Endothelial cell of umbilical vein (primary cell): ENCODE measurements at regions not wholly inside any gene's neighbourhood (a gene's known extent, or its start where the extent isn't known, plus 50 kb on each side); places are given as distances from the start of the nearest gene placed in this dataset.

Source experiments
- BruUV-seq: library from RNA; stranded (reverse); fragments of 400-500 nt; replicated peaks from 2 replicates; lab custom pipeline; 2021; lab: Mats Ljungman, UMichigan
- CTCF ChIA-PET: fragments of 300-600, 350-600 bp; sonication (Branson Sonifier 250); formaldehyde crosslinking; loops from one replicate; lab custom pipeline; 2021; ENCODE audit warnings: antibody characterized with exemption, inconsistent platforms; lab: Charles Lee
- POLR2A ChIA-PET: fragments of 300-600, 350-600 bp; sonication (Branson Sonifier 250); formaldehyde crosslinking; loops from one replicate; lab custom pipeline; 2021; ENCODE audit warnings: antibody characterized with exemption, inconsistent platforms; lab: Charles Lee
- DNase-seq: peaks from one replicate; pipeline ENCODE4 v3.0.0-alpha.2; 2011; ENCODE audit warnings: low read depth, low spot score
- FAIRE-seq: peaks from 2 replicates; lab custom pipeline; 2011; peaks lifted over from hg19 to GRCh38; lab: Jason Lieb, UNC
- H2AFZ ChIP-seq: 2 replicates; pipeline ENCODE4 v1.6.0; 2012; ENCODE audit warnings: low read depth, low read length, control low read depth, inconsistent platforms
- H3K27ac ChIP-seq: 2 replicates; pipeline ENCODE4 v1.5.1; 2011; ENCODE audit warnings: low read depth, mild to moderate bottlenecking, control low read depth, low read length, moderate library complexity; ENCODE audit not compliant: insufficient read depth
- H3K27me3 ChIP-seq, 2 experiments: 2 replicates each; pipeline versions ENCODE4 v1.6.0 to v1.6.1; 2011; ENCODE audit warnings: low read length in 2 of 2, mixed read lengths in 1 of 2; ENCODE audit not compliant: control insufficient read depth in 2 of 2, insufficient read depth in 2 of 2
- H3K36me3 ChIP-seq, 2 experiments: 2 replicates in 1 of 2; 3 replicates in 1 of 2; pipeline ENCODE4 v1.5.1; 2011; ENCODE audit warnings: low read length in 2 of 2, mild to moderate bottlenecking in 1 of 2, moderate library complexity in 1 of 2; ENCODE audit not compliant: control insufficient read depth in 2 of 2, insufficient read depth in 2 of 2; ENCODE audit errors: extremely low read depth in 1 of 2
- H3K4me1 ChIP-seq: 3 replicates; pipeline ENCODE4 v1.5.1; 2011; ENCODE audit warnings: mild to moderate bottlenecking, low read length; ENCODE audit not compliant: control insufficient read depth, insufficient read depth; ENCODE audit errors: extremely low read depth
- H3K4me2 ChIP-seq: 2 replicates; pipeline ENCODE4 v1.6.1; 2011; ENCODE audit warnings: low read length, control low read depth, mixed read lengths; ENCODE audit not compliant: insufficient read depth
- H3K4me3 ChIP-seq, 3 experiments: fragments of 200-600 bp in 1 of 3; sonication (generic), shearing (Covaris generic) in 1 of 3; replicated peaks in 1 of 3; 2 replicates each; pipeline ENCODE4 v1.5.1; 2011 to 2016; ENCODE audit warnings: control low read depth in 3 of 3, low read length in 3 of 3, mild to moderate bottlenecking in 2 of 3, inconsistent platforms in 1 of 3, low read depth in 1 of 3, moderate library complexity in 1 of 3; ENCODE audit not compliant: insufficient read depth in 1 of 3
- H3K79me2 ChIP-seq: 2 replicates; pipeline ENCODE4 v1.6.0; 2012; ENCODE audit warnings: low read length, inconsistent platforms; ENCODE audit not compliant: control insufficient read depth, insufficient read depth
- H3K9ac ChIP-seq: replicated peaks from 2 replicates; pipeline ENCODE3; 2011; ENCODE audit warnings: low read length, control low read depth; ENCODE audit not compliant: insufficient read depth; ENCODE audit errors: extremely low read depth
- H3K9me1 ChIP-seq: replicated peaks from 3 replicates; pipeline ENCODE4 v1.6.0; 2011; ENCODE audit warnings: mild to moderate bottlenecking, low read length; ENCODE audit not compliant: control insufficient read depth, insufficient read depth; ENCODE audit errors: extremely low read depth
- H3K9me3 ChIP-seq: replicated peaks from 2 replicates; pipeline ENCODE4 v1.5.1; 2012; ENCODE audit warnings: low read length, inconsistent platforms; ENCODE audit not compliant: control insufficient read depth, insufficient read depth
- H4K20me1 ChIP-seq: replicated peaks from 2 replicates; pipeline ENCODE3; 2011; ENCODE audit warnings: mild to moderate bottlenecking, low read length; ENCODE audit not compliant: control insufficient read depth, insufficient read depth; ENCODE audit errors: extremely low read depth
- EZH2 ChIP-seq: IDR thresholded peaks from 2 replicates; pipeline ENCODE4 v1.6.1; 2012; ENCODE audit warnings: borderline replicate concordance, low read depth, mild to moderate bottlenecking, moderate library complexity, low read length, inconsistent platforms; ENCODE audit not compliant: severe bottlenecking
- FOS ChIP-seq: IDR thresholded peaks from 2 replicates; pipeline ENCODE4 v1.6.1; 2011; ENCODE audit warnings: mild to moderate bottlenecking, low read length, moderate library complexity, borderline replicate concordance; ENCODE audit not compliant: insufficient read depth
- GATA2 ChIP-seq: IDR thresholded peaks from 2 replicates; pipeline ENCODE4 v1.7.0; 2011; ENCODE audit warnings: low read depth, mild to moderate bottlenecking, moderate library complexity, mixed read lengths, low read length; ENCODE audit not compliant: insufficient read length, insufficient read depth
- JUN ChIP-seq: IDR thresholded peaks from 2 replicates; pipeline ENCODE4 v1.6.1; 2011; ENCODE audit warnings: borderline replicate concordance, low read depth; ENCODE audit not compliant: insufficient read length, insufficient read depth
- MYC ChIP-seq: IDR thresholded peaks from one replicate; pipeline ENCODE4 v1.6.1; 2011; ENCODE audit warnings: mild to moderate bottlenecking, low read depth, low read length
- POLR2A ChIP-seq: IDR thresholded peaks from 2 replicates; pipeline ENCODE4 v1.6.1; 2012; ENCODE audit warnings: low read depth, mild to moderate bottlenecking, control low read depth, low read length
- POLR2AphosphoS5 ChIP-seq: IDR thresholded peaks from 2 replicates; pipeline ENCODE4 v1.6.1; 2012; ENCODE audit warnings: low read depth, mild to moderate bottlenecking, control low read depth, low read length, moderate library complexity; ENCODE audit not compliant: insufficient read depth
- dilution Hi-C: fragments of 300-500 bp; cut with MboI; formaldehyde crosslinking; loops from one replicate; pipeline ENCODE4 v1.15.0; 2019; ENCODE audit warnings: low sequenced_read_pairs; ENCODE audit not compliant: extremely low pct_ligation_motif_present
- intact Hi-C: fragments of 100-400 bp; cut with micrococcal nuclease; formaldehyde crosslinking; loops from one replicate; pipeline ENCODE4 v1.10.0; 2022
- TF ChIP-seq, protein P1 (sequence below): IDR thresholded peaks from 2 replicates; pipeline ENCODE4 v1.6.1; 2011; ENCODE audit not compliant: insufficient read depth, insufficient read length
- TF ChIP-seq, protein P2 (sequence below), 2 donors: IDR thresholded peaks; 1 replicate in 1 of 2; 2 replicates in 1 of 2; pipeline ENCODE4 v1.5.1; 2011; ENCODE audit warnings: low read length in 2 of 2, mild to moderate bottlenecking in 2 of 2, moderate library complexity in 2 of 2, control low read depth in 1 of 2, inconsistent platforms in 1 of 2, low read depth in 1 of 2; ENCODE audit not compliant: insufficient read depth in 1 of 2; ENCODE audit errors: extremely low read depth in 1 of 2

- Histone ChIP-seq H3K79me2 (no peaks in the 10 kb centered on the region), H3K9me1 (no peaks in the 10 kb centered on the region), H3K36me3 (no peaks in the 10 kb centered on the region), H3K27me3 (no peaks in the 10 kb centered on the region), H3K27ac (no peak overlapping the region), H3K4me2 (no peak overlapping the region), H3K9me3 (no peaks in the 10 kb centered on the region), H3K4me1 (no peaks in the 10 kb centered on the region), H4K20me1 (no peaks in the 10 kb centered on the region), H3K9ac (no peak overlapping the region), H2AFZ (no peak overlapping the region), H3K4me3 (no peak overlapping the region)
- TF ChIP-seq, protein P1, sequence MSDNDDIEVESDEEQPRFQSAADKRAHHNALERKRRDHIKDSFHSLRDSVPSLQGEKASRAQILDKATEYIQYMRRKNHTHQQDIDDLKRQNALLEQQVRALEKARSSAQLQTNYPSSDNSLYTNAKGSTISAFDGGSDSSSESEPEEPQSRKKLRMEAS, result no peak
- TF ChIP-seq MYC (no peak), FOS (no peak), EZH2 (no peak), POLR2AphosphoS5 (no peak), GATA2 (no peak), JUN (no peak), POLR2A (no peak)
- TF ChIP-seq, protein P2, sequence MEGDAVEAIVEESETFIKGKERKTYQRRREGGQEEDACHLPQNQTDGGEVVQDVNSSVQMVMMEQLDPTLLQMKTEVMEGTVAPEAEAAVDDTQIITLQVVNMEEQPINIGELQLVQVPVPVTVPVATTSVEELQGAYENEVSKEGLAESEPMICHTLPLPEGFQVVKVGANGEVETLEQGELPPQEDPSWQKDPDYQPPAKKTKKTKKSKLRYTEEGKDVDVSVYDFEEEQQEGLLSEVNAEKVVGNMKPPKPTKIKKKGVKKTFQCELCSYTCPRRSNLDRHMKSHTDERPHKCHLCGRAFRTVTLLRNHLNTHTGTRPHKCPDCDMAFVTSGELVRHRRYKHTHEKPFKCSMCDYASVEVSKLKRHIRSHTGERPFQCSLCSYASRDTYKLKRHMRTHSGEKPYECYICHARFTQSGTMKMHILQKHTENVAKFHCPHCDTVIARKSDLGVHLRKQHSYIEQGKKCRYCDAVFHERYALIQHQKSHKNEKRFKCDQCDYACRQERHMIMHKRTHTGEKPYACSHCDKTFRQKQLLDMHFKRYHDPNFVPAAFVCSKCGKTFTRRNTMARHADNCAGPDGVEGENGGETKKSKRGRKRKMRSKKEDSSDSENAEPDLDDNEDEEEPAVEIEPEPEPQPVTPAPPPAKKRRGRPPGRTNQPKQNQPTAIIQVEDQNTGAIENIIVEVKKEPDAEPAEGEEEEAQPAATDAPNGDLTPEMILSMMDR (IDR thresholded peaks at IDR 0.05; ENCODE audit: extremely low read depth in 1 of 2, insufficient read depth in 1 of 2, low read depth in 1 of 2, low read length in 2 of 2), result no peak
- POLR2A ChIA-PET, result no interaction called here
- dilution Hi-C loops, result loop anchor here (25.0 kb wide), 1 partner anchor 763 kb away; no protein-coding TSS in a partner anchor
- CTCF ChIA-PET, result interaction anchor here (9.7 kb wide), 1 partner anchor 184 kb away, joined by 361 read pairs; no protein-coding TSS in a partner anchor
- DNase-seq, result no peak
- no peak for FAIRE-seq
- no TSS peak for BruUV-seq
- intact Hi-C loops, result no loop called here
These were observed 98.2 kb upstream of the DCBLD2 start for GRCh38 chr3:98999675-99000074.
